ENCODE measurements at regions not wholly inside any gene's neighbourhood (a gene's known extent, or its start where the extent isn't known, plus 50 kb on each side); places are given as distances from the start of the nearest gene placed in this dataset.

GRCh38 chr2:100627330-100628300 lies 64.8 kb downstream of the PDCL3 start:
- TF ChIP-seq, protein P1, sequence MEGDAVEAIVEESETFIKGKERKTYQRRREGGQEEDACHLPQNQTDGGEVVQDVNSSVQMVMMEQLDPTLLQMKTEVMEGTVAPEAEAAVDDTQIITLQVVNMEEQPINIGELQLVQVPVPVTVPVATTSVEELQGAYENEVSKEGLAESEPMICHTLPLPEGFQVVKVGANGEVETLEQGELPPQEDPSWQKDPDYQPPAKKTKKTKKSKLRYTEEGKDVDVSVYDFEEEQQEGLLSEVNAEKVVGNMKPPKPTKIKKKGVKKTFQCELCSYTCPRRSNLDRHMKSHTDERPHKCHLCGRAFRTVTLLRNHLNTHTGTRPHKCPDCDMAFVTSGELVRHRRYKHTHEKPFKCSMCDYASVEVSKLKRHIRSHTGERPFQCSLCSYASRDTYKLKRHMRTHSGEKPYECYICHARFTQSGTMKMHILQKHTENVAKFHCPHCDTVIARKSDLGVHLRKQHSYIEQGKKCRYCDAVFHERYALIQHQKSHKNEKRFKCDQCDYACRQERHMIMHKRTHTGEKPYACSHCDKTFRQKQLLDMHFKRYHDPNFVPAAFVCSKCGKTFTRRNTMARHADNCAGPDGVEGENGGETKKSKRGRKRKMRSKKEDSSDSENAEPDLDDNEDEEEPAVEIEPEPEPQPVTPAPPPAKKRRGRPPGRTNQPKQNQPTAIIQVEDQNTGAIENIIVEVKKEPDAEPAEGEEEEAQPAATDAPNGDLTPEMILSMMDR (IDR thresholded peaks at IDR 0.05) = no peak
- no peaks in the 10 kb centered on the region for H3K36me3 ChIP-seq
- DNase-seq (no peak), ATAC-seq (no peak)
- no peak overlapping the region for H3K4me3 ChIP-seq
- H3K4me1 ChIP-seq = no peaks in the 10 kb centered on the region
- intact Hi-C loops (cut with DNase I) = no loop called here
- H3K9me3 ChIP-seq = no peaks in the 10 kb centered on the region
- H3K27ac ChIP-seq = no peak overlapping the region
- no peaks in the 10 kb centered on the region for H3K27me3 ChIP-seq

DNA sequence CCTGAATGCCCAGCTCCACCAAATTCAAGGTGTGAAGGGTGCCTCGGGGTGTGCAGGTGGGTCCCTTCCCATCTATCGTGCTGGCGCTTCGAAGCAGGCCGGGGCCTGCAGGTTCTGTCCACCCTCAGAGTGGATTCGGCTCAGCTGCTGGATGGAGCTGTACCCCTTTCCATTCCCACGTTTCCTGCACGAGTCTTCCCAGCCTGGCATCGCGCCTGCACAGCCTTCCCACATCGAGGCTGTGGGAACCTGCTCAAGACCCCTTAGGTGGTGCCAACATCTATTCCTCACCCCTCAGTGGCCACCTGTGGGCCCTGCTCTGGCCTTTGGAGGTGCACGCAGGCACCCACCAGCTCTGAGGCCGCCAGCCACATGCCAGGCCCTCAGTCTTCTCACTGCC lies 65.7 kb downstream of the PDCL3 start:
- no peak overlapping the region for H3K4me3 ChIP-seq
- no peaks in the 10 kb centered on the region for H3K36me3 ChIP-seq
- intact Hi-C loops (cut with DNase I) = no loop called here
- TF ChIP-seq, protein P1 (IDR thresholded peaks at IDR 0.05) = no peak
- H3K27ac ChIP-seq = no peak overlapping the region
- no peaks in the 10 kb centered on the region for H3K4me1 ChIP-seq
- H3K9me3 ChIP-seq = no peaks in the 10 kb centered on the region
- no peaks in the 10 kb centered on the region for H3K27me3 ChIP-seq
- ATAC-seq = no peak
- no peak for DNase-seq

DNA sequence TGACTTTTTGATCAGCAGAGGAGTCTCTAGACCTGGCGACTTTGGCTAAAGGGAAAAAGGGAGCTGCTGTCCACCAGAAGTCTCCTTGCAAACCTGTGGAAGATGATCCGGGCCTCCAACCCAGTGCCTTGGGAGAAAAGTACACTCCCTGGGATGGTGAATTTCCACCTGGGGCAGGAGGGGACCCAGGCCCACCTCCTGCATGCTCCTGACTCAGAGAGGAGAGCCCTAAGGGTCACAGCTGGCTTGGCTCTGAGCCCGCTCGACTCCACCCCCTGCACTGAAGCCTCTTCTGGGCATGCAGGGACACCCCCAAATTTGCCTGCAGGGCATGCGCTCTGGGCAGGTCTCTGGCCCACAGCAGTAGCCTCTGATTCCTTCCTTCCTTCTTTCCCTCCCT lies 66.5 kb downstream of the PDCL3 start:
- Histone ChIP-seq H3K4me1 (no peaks in the 10 kb centered on the region), H3K9me3 (no peaks in the 10 kb centered on the region), H3K36me3 (no peaks in the 10 kb centered on the region), H3K4me3 (no peak overlapping the region), H3K27me3 (no peaks in the 10 kb centered on the region), H3K27ac (no peak overlapping the region)
- intact Hi-C loops (cut with DNase I) = no loop called here
- ATAC-seq (no peak), DNase-seq (no peak)
- TF ChIP-seq, protein P1 (IDR thresholded peaks at IDR 0.05) = no peak

DNA sequence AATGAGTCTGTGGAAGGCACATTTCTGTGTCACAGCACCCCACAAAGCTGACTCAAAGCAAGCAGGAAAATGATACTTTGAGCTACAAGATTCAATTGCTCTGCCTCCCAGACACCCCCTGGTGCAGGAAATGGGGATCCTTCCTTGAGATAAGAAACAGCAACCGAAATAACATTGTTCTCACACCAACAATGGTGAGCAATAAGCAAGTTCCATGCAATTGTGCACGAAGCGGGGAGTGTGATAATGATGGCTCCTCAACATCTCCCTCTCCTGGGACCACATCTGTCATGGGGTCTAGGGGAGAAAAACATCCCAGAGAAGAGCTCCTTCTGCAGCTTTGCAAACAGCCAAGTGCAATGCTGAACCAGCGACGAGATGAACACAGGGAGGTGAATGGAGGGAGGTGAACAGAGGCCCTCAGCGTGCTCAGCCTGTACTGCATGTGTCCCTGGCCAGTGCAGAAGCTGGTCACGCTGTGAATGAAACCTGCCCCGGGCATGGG lies 67.7 kb downstream of the PDCL3 start:
- H3K9me3 ChIP-seq = no peaks in the 10 kb centered on the region
- intact Hi-C loops (cut with DNase I) = no loop called here
- no peaks in the 10 kb centered on the region for H3K36me3 ChIP-seq
- no peaks in the 10 kb centered on the region for H3K27me3 ChIP-seq
- TF ChIP-seq, protein P1 (IDR thresholded peaks at IDR 0.05) = no peak
- DNase-seq = no peak
- no peak for ATAC-seq
- no peak overlapping the region for H3K4me3 ChIP-seq
- H3K27ac ChIP-seq = no peak overlapping the region
- no peaks in the 10 kb centered on the region for H3K4me1 ChIP-seq

DNA sequence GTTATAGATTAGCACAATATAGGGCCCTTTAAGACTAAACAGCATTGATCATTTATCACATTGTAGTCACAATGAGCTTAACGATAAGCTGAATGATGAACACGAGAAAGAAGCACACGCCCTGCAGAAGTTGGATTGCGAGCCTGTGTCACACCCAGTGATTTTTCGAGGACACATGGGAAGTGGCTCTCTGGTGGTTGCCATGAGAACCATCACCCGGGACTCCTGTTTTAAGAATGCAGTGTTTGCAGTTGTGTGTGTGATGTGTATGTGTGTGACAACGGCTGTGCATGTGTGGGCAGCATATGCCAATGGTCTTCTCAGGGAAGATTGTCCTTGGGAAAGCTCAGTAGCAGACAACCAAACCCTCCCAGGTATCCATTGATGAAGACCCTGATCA lies 69.2 kb downstream of the PDCL3 start:
- DNase-seq = no peak
- ATAC-seq = no peak
- intact Hi-C loops (cut with DNase I) = no loop called here
- TF ChIP-seq, protein P1 (IDR thresholded peaks at IDR 0.05) = no peak
- H3K36me3 ChIP-seq = no peaks in the 10 kb centered on the region
- no peaks in the 10 kb centered on the region for H3K27me3 ChIP-seq
- no peaks in the 10 kb centered on the region for H3K9me3 ChIP-seq
- H3K27ac ChIP-seq = no peak overlapping the region
- H3K4me1 ChIP-seq = no peaks in the 10 kb centered on the region
- H3K4me3 ChIP-seq = no peak overlapping the region
